ENCODE measurements at regions not wholly inside any gene's neighbourhood (a gene's known extent, or its start where the extent isn't known, plus 50 kb on each side); places are given as distances from the start of the nearest gene placed in this dataset.

DNA sequence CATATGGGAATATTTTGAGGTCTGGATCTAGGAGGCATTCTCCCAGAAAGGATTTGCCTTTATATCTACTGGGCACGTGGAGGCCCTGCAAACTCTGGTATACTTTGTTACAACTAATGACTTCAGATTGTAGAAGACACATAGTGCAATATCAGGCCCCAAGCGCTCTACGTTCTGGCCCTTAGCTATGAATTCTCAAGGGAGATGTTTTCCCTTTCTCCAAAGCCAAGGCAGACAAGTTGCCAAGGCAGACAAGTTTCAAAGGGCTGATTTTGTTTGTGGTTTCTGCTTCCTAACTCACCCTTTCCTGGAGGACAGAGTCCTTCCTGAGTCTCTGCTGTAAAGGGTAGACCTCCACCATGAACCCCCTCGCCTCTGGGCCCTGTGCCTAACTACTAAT, 99.4 kb upstream of the CTTNBP2 start:
- no peak overlapping the region for H3K4me3 ChIP-seq (ENCODE audit: low read length)
- TF ChIP-seq, protein P1, sequence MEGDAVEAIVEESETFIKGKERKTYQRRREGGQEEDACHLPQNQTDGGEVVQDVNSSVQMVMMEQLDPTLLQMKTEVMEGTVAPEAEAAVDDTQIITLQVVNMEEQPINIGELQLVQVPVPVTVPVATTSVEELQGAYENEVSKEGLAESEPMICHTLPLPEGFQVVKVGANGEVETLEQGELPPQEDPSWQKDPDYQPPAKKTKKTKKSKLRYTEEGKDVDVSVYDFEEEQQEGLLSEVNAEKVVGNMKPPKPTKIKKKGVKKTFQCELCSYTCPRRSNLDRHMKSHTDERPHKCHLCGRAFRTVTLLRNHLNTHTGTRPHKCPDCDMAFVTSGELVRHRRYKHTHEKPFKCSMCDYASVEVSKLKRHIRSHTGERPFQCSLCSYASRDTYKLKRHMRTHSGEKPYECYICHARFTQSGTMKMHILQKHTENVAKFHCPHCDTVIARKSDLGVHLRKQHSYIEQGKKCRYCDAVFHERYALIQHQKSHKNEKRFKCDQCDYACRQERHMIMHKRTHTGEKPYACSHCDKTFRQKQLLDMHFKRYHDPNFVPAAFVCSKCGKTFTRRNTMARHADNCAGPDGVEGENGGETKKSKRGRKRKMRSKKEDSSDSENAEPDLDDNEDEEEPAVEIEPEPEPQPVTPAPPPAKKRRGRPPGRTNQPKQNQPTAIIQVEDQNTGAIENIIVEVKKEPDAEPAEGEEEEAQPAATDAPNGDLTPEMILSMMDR (conservative IDR thresholded peaks at IDR 0.05; ENCODE audit: low read length), result no peak
- no peak for DNase-seq (ENCODE audit: low read depth)

DNA sequence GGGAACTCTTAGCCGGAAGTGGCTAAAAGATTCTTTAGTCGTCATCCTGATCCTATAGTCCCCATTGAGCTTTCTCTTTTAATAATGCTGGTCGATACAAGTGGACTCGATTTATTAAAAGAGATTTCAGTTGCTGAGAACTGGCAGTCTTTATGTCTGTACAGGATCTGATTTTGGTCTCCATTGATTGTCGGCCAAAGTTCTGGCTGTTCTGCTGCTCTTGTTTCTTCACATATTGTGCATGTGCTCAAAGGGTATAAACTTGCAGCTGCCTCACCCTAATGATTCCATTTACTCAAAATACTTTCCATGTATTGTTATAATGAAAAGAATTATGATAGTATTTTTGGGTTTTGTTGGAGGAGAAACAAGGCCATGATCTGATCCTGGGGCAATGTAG, 100.7 kb upstream of the CTTNBP2 start:
- TF ChIP-seq, protein P1 (conservative IDR thresholded peaks at IDR 0.05; ENCODE audit: low read length), result no peak
- DNase-seq (ENCODE audit: low read depth), result no peak

DNA sequence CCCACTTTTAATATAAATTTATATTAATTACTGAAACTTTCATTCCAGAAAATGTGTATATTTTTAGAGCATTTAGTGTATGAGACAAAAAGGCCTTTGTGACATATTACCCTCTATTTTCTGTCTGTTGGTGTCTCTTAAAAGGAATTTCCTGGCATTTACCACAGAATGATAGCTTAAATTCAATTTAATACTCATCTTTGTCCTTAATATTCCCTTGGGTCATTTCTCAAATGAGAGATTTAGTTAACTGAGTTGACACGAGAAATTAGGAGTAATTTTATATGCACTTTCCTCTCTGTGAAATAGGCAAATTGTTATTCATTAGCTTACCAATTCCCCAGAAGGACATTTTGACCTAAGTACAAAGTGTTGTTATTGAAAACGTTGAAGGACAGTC, 101.7 kb upstream of the CTTNBP2 start:
- no peak for DNase-seq (ENCODE audit: low read depth)
- TF ChIP-seq, protein P1 (conservative IDR thresholded peaks at IDR 0.05; ENCODE audit: low read length), result no peak
- H3K4me3 ChIP-seq (ENCODE audit: low read length), result no peak overlapping the region

More for the DNA sequence above, 100.7 kb upstream of the CTTNBP2 start:
- no peak overlapping the region for H3K4me3 ChIP-seq (ENCODE audit: low read length)

DNA sequence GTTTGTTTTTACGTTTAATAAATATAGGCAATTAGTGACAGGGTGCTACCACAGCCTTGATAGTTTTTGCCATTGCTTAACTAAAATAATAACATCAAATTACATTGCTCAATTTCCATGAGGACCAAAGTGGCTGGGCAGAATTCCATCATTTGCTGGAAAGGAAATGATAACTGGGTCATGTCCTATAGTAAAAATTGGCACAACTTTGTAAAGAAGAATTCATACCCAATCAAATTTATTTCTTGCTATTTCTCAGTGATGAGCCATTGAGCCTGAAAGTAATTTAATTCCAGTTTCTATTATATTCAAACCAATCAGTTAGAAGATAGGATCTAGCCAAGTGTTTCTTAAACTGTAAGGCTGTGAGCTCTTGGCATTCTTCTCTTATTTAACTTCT, 102.2 kb upstream of the CTTNBP2 start:
- no peak for DNase-seq (ENCODE audit: low read depth)
- TF ChIP-seq, protein P1 (conservative IDR thresholded peaks at IDR 0.05; ENCODE audit: low read length), result no peak
- no peak overlapping the region for H3K4me3 ChIP-seq (ENCODE audit: low read length)

DNA sequence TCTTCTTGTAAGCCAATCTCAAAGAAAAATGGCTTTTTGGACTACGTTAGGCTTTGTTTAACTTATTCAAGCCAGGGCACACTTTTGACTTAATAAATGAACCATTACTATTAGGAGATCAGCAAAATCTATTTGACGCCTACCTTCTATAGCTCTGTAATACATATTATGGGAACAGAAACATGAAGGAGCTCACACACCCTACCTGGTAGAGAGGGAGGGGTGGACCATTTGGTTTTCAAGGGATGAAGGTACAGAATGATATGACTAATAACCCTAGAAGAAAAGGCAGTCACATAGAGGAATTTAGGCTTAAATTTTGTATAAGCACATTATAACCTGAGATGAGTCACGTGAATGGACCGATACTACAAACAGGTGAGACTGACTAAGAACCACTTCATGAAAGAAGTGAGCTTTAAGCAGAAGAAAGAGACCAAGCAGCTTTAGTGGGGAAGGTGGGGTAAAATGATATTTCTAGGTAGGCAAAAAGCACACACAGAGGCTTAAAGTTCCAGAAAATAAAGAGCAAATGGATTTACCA, 106.8 kb upstream of the CTTNBP2 start:
- H3K4me3 ChIP-seq (ENCODE audit: low read length), result no peak overlapping the region
- TF ChIP-seq, protein P1 (conservative IDR thresholded peaks at IDR 0.05; ENCODE audit: low read length), result no peak
- DNase-seq (ENCODE audit: low read depth), result no peak

DNA sequence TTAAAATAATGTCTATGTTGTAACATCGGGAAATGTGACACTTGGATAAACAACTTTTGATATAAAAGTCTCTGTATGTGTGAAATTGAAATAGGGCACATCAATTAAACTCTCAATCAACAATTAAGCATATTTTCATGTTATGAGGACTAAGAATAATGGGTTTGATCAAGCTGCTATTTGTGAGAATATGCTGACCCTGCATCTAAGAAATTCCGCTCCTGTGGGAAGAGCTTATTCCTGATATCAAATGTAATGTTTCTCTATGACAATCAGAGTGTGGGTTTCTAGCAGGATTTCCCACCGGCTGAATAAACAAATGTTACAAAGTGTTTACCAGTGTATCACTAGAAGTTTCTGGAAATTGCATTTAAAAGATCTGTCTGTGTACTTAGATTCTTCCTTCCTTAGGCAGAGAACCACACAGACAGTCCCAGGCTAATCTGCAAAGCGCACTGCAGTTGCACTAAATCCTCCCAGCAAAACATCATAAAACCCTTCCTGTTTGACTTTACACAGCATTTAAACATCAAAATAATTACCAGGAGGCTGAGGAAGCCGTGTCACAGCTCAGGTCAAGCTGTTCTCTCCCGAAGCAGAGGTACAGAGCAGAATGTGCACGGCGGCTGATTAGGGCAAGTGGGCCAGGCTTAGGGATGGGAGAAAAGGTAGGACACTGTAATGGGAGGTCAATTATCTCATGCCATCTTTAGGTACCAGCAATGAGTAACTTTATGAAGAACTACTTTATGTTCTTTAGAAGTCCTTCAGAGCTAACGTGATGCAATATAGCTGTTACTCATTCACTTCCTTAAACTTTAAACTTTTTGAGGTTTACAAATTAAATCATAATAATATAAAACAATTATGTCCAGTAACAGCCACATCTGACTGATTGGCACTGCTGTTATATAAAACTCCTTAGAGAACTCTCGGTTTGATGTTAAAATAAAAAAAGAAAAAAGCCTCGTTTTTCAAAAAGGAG, 109.1 kb upstream of the CTTNBP2 start:
- DNase-seq (ENCODE audit: low read depth), result no peak
- H3K4me3 ChIP-seq (ENCODE audit: low read length), result no peak overlapping the region
- TF ChIP-seq, protein P1 (conservative IDR thresholded peaks at IDR 0.05; ENCODE audit: low read length), result no peak
